ENCODE measurements at regions not wholly inside any gene's neighbourhood (a gene's known extent, or its start where the extent isn't known, plus 50 kb on each side); places are given as distances from the start of the nearest gene placed in this dataset.
A peak's percentile ranks its signal among the peaks of the same experiment; 100 is the strongest.

DNA sequence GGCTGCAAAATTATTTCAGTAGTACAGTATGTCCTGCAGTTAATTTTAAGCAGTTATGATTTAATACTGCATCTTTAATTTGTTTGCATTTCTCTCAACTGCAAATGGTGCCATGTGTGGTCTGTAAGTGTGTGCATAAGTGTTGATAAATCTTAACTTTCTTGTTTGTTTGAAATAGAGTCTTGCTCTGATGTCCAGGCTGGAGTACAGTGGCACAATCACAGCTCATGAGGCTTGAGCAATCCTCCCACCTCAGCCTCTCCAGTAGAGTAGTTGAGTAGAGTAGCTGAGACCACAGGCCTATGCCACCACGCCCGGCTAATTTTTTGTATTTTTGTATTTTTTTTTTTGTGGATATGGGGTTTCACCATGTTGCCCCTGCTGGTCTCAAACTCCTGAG is 322.5 kb upstream of the NR3C2 start:
- DNase-seq = no peak
- CTCF ChIA-PET = no interaction called here
- H3K4me1 Mint-ChIP-seq = no peaks in the 10 kb centered on the region
- H3K36me3 Mint-ChIP-seq = no peaks in the 10 kb centered on the region
- no peak overlapping the region for H3K4me3 Mint-ChIP-seq
- no peaks in the 10 kb centered on the region for H3K27me3 Mint-ChIP-seq
- ATAC-seq = no peak
- no peaks in the 10 kb centered on the region for H3K9me3 Mint-ChIP-seq (ENCODE audit: low read depth)
- H3K27ac Mint-ChIP-seq = no peak overlapping the region

DNA sequence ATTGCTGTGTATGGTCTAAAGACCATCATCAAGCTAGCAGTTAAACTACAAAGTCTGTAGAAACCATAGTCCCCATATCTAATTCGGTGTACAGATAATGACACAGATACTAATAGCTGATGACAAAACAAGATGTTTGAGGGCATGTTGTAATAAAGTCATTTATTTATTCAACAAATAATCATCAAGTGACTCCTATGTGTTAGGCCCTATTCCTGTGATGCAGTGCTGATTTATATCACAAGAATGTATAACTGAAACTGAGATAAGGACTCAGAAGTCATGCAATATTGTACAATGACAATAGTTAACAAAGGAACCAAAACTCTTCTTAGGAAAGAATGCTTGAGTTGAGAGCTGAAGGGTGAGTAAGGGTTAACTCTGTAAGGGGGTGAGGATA is 315.0 kb upstream of the NR3C2 start:
- DNase-seq = no peak
- Mint-ChIP-seq H3K9me3 (ENCODE audit: low read depth) (peaks cover 2% of the 10 kb centered on the region), H3K4me1 (no peaks in the 10 kb centered on the region), H3K4me3 (no peak overlapping the region), H3K36me3 (no peaks in the 10 kb centered on the region), H3K27me3 (no peaks in the 10 kb centered on the region), H3K27ac (no peak overlapping the region)
- CTCF ChIA-PET = no interaction called here
- ATAC-seq = no peak

DNA sequence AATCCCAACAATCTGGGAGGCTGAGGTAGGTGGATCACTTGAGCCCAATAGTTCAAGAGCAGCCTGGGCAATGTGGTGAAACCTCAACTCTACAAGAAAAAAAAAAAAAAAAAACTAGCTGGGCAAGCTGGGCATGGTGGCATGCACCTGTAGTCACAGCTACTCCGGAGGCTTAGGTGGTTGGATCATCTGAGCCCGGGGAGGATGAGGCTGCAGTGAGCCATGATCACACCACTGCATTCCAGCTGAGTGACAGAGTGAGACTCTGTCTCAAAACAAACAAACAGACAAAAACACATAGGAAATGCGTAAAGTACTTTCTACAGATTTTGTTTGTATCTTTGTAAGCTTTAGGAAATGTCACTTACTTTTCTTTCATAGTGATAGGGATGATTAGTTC is 307.2 kb upstream of the NR3C2 start:
- Mint-ChIP-seq H3K36me3 (no peaks in the 10 kb centered on the region), H3K27ac (no peak overlapping the region), H3K27me3 (no peaks in the 10 kb centered on the region), H3K9me3 (ENCODE audit: low read depth) (no peaks in the 10 kb centered on the region), H3K4me1 (peaks cover 5% of the 10 kb centered on the region), H3K4me3 (no peak overlapping the region)
- CTCF ChIA-PET = no interaction called here
- DNase-seq = no peak
- no peak for ATAC-seq

DNA sequence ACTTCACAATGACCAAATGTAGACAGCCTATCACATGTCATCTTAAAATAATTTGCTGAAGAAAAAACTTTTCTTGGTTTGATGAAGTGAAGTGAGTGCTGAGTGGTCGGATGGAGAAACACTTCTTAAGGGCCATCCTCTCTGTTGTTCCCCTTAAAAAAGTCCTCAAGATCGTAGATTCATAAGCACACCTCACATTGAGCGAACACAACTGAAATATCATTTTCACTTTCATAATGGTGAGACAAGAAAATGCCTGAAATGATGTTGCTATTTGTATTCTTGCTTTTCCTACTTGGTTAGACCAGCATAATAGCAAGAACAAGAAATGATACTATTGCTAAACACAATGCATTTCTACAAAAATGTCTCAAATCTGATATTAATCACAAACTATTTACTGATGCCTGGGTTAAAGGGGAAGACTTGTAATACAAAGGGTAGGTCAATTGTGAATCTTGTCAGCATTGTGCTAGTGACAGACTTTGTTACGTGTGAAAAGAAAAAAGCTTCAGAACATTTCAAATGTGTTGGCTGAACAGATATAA is 305.6 kb upstream of the NR3C2 start:
- Mint-ChIP-seq H3K9me3 (ENCODE audit: low read depth) (no peaks in the 10 kb centered on the region), H3K36me3 (no peaks in the 10 kb centered on the region), H3K4me1 (peaks cover 5% of the 10 kb centered on the region), H3K27ac (no peak overlapping the region), H3K27me3 (no peaks in the 10 kb centered on the region), H3K4me3 (peak overlapping the region; percentile 0)
- CTCF ChIA-PET = no interaction called here
- ATAC-seq (peak; percentile 42), DNase-seq (no peak)

DNA sequence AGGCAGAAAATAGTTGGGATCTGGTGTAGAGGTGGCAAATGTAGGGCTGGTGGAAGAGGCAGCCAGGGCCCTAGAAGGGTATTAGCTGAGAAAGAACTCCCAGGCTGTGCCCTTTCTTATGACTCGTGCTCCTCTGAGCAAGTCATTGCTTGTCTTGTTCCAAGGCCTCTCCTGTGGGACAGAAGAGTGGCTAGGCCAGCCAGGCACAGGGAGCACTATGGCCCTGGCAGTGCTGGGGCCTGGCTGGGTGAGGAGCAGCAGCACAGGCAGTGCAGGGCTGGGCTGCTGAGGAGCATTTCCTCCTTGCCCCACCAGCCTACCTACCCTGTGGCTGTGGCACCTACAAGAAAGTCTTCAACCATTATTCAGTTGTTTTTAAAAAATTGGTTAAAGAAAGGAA is 298.5 kb upstream of the NR3C2 start:
- no peak overlapping the region for H3K27ac Mint-ChIP-seq
- no peak overlapping the region for H3K4me3 Mint-ChIP-seq
- no peaks in the 10 kb centered on the region for H3K36me3 Mint-ChIP-seq
- H3K9me3 Mint-ChIP-seq (ENCODE audit: low read depth) = peaks cover 2% of the 10 kb centered on the region
- H3K4me1 Mint-ChIP-seq = no peaks in the 10 kb centered on the region
- no peak for DNase-seq
- no peak for ATAC-seq
- no peaks in the 10 kb centered on the region for H3K27me3 Mint-ChIP-seq
- CTCF ChIA-PET = no interaction called here

DNA sequence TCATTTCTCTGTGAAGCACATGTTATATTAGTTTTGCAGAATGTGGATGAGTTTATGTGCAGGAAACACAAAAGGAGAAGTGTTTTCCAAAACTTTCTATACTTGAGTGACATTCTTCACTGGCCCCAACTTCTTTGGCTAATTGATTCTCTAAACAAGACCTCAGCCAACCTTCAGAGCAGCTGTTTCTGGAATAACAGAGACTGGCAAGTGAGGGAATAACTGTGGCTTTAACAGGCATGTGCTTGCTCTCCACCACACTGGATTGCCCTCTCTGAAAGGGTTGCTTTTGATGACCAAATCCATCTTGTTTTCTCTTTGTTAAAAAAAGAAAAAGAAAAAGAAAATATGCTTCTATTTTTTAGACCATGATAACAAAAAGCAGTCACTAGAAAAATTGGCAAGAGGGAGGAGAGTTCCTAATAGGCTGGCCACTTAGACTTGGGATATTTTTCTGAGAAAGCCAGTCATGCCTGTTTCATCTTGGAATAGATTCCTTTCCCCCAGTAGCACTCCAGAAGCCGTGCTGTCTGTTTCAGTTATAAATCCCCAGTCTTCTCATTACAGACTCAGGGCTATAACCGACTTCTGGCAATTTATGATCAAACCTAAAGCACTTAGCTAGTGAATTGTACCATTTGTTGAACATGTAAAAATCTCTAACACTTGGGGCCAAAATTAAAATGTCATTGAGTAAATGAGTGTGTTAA is 295.0 kb upstream of the NR3C2 start:
- ATAC-seq (no peak), DNase-seq (no peak)
- H3K4me1 Mint-ChIP-seq = no peaks in the 10 kb centered on the region
- CTCF ChIA-PET = no interaction called here
- H3K9me3 Mint-ChIP-seq (ENCODE audit: low read depth) = peaks cover 2% of the 10 kb centered on the region
- H3K36me3 Mint-ChIP-seq = no peaks in the 10 kb centered on the region
- H3K4me3 Mint-ChIP-seq = no peak overlapping the region
- H3K27ac Mint-ChIP-seq = no peak overlapping the region
- H3K27me3 Mint-ChIP-seq = no peaks in the 10 kb centered on the region

DNA sequence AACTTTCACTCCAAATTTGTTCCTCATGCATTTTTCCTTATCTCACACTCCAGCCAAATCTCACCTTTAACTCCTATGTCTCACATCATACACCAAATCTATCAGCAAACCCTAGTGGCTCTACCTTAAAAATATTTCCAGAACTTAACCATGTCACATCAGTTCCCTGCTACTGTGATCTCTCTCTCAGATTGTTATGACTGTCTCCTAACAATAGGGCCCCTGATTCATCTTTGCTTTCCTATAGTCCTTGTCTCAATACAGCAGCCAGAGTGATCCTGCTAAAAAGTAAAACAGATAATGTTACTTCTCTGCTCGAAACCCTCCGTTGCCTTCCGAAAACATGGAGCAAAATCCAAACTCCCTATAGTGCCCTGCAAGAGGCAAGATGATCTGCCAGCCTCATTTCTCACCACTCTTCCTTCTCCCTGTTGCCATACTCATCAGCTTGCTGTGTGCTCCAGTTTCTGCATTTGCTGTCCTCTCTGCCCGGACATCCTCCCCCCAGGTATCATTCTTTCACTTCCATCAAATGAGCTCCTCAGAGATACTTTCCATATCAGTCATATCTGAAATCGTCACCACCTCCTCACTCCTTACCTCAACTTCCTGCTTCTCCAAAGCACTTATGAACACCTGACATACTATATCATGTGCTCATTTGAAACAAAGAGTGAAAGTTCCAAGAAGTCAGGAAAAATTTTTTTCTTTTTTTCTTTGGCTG is 293.4 kb upstream of the NR3C2 start:
- peaks cover 2% of the 10 kb centered on the region for H3K9me3 Mint-ChIP-seq (ENCODE audit: low read depth)
- ATAC-seq = peak; percentile 47
- H3K4me3 Mint-ChIP-seq = no peak overlapping the region
- CTCF ChIA-PET = no interaction called here
- H3K4me1 Mint-ChIP-seq = no peaks in the 10 kb centered on the region
- H3K27ac Mint-ChIP-seq = no peak overlapping the region
- no peaks in the 10 kb centered on the region for H3K36me3 Mint-ChIP-seq
- no peaks in the 10 kb centered on the region for H3K27me3 Mint-ChIP-seq
- no peak for DNase-seq

DNA sequence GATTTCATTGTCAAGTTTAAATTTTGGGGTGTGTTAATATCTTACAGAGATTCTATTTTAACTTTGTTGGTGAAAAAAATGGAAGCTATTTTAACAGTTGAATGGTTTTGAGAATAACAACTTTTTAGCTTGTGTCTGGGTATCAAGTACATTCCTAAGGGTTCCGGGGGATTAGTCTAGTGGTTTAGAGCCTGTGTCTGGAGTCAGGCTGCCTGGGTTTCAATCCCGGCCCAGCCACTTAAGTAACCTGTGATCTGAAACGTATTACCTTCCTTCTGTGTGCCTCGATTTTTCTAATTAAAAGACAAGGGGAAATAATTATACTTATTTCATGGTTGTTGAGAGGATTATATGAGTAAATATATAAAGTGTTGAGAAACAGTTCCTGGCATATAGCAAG is 288.6 kb upstream of the NR3C2 start:
- Mint-ChIP-seq H3K27ac (no peak overlapping the region), H3K36me3 (no peaks in the 10 kb centered on the region), H3K27me3 (no peaks in the 10 kb centered on the region), H3K9me3 (ENCODE audit: low read depth) (no peaks in the 10 kb centered on the region), H3K4me3 (no peak overlapping the region), H3K4me1 (no peaks in the 10 kb centered on the region)
- CTCF ChIA-PET = no interaction called here
- DNase-seq (no peak), ATAC-seq (no peak)

DNA sequence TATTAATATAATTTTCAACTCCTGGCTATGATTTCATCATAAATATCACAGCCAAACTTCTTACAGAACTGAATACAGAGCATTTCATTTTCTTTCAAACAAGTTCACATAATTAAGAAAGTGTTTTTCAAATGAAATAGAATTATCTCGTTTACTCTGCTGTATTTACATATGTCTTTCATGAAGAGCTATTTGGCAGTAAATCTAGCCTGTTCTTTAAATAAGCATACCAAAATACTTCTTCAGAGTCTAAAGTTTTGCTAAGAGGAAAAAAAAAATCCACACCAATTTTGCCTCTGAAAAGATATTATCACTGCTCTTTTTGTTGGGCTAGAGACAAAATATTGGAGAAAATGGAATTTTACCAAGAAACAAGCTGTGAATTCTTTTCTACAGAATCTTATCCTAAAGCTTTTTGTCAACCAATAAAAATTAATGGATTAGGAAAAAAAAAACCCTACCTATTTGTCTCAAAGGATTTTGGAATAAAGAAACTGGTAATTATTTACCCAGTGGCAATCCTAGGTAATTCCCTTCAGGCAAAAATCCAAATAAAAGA is 287.9 kb upstream of the NR3C2 start:
- no peaks in the 10 kb centered on the region for H3K9me3 Mint-ChIP-seq (ENCODE audit: low read depth)
- ATAC-seq (no peak), DNase-seq (no peak)
- H3K27ac Mint-ChIP-seq = no peak overlapping the region
- H3K4me3 Mint-ChIP-seq = no peak overlapping the region
- H3K36me3 Mint-ChIP-seq = no peaks in the 10 kb centered on the region
- H3K4me1 Mint-ChIP-seq = no peaks in the 10 kb centered on the region
- no peaks in the 10 kb centered on the region for H3K27me3 Mint-ChIP-seq
- CTCF ChIA-PET = no interaction called here

DNA sequence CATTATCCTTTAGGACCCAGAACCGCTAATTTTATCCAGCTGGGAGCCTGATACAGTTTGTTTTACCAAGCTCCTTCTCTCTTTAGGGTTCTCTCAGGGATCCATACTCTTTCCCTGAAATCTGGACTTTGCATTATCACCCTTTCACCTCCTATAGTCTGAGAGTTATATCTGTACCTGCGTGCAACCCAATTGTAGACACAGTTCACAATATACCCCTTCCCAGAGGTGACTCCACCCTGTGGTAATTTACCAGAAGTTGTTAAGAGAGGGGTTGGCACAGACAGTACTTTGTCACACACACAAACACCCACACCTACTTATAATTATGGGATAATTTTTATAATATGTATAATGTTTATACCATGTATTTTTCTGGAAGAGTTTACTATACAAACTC is 275.8 kb upstream of the NR3C2 start:
- CTCF ChIA-PET = no interaction called here

DNA sequence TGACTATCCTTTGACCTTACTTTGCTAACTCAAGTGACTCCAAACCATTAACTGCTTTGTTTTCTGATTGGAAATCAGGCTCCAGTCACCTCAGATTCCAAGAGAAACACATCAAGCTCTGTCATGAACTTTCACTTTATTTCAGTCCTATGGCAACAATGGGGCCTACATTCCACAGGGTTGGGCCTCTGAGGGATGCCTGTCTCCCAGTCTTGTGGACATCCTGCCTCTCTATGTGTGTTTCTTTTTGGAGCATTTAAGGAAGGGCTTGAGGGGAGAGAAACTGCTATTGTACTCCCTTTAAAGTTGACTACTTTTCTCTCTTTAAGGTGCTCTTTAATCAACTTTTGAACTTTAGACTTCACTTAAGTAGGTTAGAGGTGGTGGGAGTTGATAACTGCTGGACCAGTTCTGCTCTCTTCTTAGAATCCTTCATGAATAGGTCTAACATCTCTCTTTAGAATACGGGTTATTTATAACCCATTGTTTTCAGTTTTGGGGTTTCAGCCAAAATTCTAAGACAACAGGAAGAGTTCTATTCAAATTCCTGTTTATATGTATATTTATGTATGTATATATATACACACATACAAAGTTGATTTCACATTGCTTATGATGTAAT is 274.3 kb upstream of the NR3C2 start:
- no peak overlapping the region for H3K4me3 Mint-ChIP-seq
- H3K27me3 Mint-ChIP-seq = no peaks in the 10 kb centered on the region
- DNase-seq = no peak
- ATAC-seq = no peak
- H3K27ac Mint-ChIP-seq = no peak overlapping the region
- CTCF ChIA-PET = no interaction called here
- H3K36me3 Mint-ChIP-seq = no peaks in the 10 kb centered on the region
- H3K9me3 Mint-ChIP-seq (ENCODE audit: low read depth) = no peaks in the 10 kb centered on the region
- no peaks in the 10 kb centered on the region for H3K4me1 Mint-ChIP-seq

More for the DNA sequence above, 275.8 kb upstream of the NR3C2 start:
- ATAC-seq = no peak
- no peak overlapping the region for H3K27ac Mint-ChIP-seq
- H3K9me3 Mint-ChIP-seq (ENCODE audit: low read depth) = no peaks in the 10 kb centered on the region
- no peaks in the 10 kb centered on the region for H3K36me3 Mint-ChIP-seq
- no peak overlapping the region for H3K4me3 Mint-ChIP-seq
- DNase-seq = no peak
- no peaks in the 10 kb centered on the region for H3K27me3 Mint-ChIP-seq
- no peaks in the 10 kb centered on the region for H3K4me1 Mint-ChIP-seq

DNA sequence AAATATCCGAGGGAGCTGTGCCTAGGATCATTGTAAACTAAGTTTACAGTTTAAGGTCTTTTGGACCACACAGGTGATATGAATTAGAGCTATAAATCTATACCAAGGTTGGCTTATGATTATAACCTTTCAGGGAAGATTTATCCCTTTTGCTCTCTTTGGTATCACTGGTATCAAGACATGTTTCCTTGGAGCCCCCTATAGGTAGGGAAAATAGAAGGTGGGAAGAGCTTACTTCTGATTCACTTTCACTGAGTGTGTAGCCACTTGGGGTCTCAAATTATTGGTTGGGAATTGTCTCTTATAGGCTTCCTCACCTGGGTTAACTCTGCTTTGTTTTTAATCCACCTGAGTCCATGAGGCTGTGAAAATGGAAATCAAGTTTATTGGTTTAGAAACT is 262.1 kb upstream of the NR3C2 start:
- Mint-ChIP-seq H3K9me3 (ENCODE audit: low read depth) (peaks cover 7% of the 10 kb centered on the region), H3K4me3 (no peak overlapping the region), H3K36me3 (no peaks in the 10 kb centered on the region), H3K27me3 (no peaks in the 10 kb centered on the region), H3K4me1 (no peaks in the 10 kb centered on the region), H3K27ac (no peak overlapping the region)
- ATAC-seq (no peak), DNase-seq (no peak)
- CTCF ChIA-PET = no interaction called here

DNA sequence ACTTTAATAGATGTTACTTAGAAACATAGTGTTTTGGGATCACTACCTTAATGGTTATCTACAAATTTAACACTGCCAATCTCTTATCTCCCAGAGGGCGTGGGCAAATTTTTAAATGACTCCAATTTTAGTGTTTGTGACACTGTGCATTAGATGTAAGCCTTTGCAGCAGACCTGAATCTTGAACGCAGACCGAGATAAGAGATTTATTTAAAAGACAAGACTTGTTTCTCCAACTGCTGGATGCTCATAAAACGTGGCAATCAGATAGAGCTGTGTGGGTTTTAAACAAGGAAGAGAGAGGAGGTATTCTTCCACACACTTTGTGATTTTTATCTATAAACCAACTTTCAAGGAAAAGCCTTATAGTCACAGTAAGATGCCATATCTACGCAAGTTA is 252.5 kb upstream of the NR3C2 start:
- H3K36me3 Mint-ChIP-seq = no peaks in the 10 kb centered on the region
- peaks cover 2% of the 10 kb centered on the region for H3K27me3 Mint-ChIP-seq
- ATAC-seq (no peak), DNase-seq (no peak)
- H3K9me3 Mint-ChIP-seq (ENCODE audit: low read depth) = no peaks in the 10 kb centered on the region
- no peaks in the 10 kb centered on the region for H3K4me1 Mint-ChIP-seq
- no peak overlapping the region for H3K4me3 Mint-ChIP-seq
- no peak overlapping the region for H3K27ac Mint-ChIP-seq
- CTCF ChIA-PET = no interaction called here

All from activated CD8-positive, alpha-beta memory T cell treated with anti-CD3 and anti-CD28 coated beads, Interleukin-2, amount 10 ng/mL, durations not matched to agents 7 days and 5 days (primary cell).